SK-N-SH treated with all-trans-retinoic acid at 6 μM for 48 hours (cell line): ENCODE measurements at regions not wholly inside any gene's neighbourhood (a gene's known extent, or its start where the extent isn't known, plus 50 kb on each side); places are given as distances from the start of the nearest gene placed in this dataset.

ENCODE experiments used
- ATAC-seq: fragments of 200-7000 bp; cut with Tn5 transposase; 3 replicates; pipeline ENCODE4 v1.9.1; 2020; ENCODE audit warnings: mild to moderate bottlenecking, moderate library complexity
- ARNTL ChIP-seq: fragments of 450-650 bp; formaldehyde crosslinking; IDR thresholded peaks from 2 replicates; pipeline ENCODE4 v1.5.0; 2020; ENCODE audit warnings: low read depth, mild to moderate bottlenecking, moderate library complexity, borderline replicate concordance
- BACH2 ChIP-seq: fragments of 250-450 bp; sonication (Bioruptor Pico); IDR thresholded peaks from 2 replicates; pipeline ENCODE4 v1.9.0; 2021; ENCODE audit warnings: mild to moderate bottlenecking, borderline replicate concordance
- CSDC2 ChIP-seq: fragments of 250-450 bp; sonication (Bioruptor Pico); IDR thresholded peaks from 2 replicates; pipeline ENCODE4 v1.5.0; 2020; ENCODE audit warnings: mild to moderate bottlenecking, moderate library complexity
- ESRRG ChIP-seq: fragments of 250-450 bp; sonication (Bioruptor Pico); IDR thresholded peaks from 2 replicates; pipeline ENCODE4 v1.6.1; 2021; ENCODE audit warnings: mild to moderate bottlenecking
- ISL1 ChIP-seq: fragments of 250-450 bp; sonication (Bioruptor Pico); IDR thresholded peaks from 2 replicates; pipeline ENCODE4 v2.1.2; 2022; ENCODE audit warnings: mild to moderate bottlenecking, moderate library complexity
- OSR1 ChIP-seq: fragments of 250-450 bp; sonication (Bioruptor Pico); IDR thresholded peaks from 2 replicates; pipeline ENCODE4 v1.8.0; 2022; ENCODE audit warnings: moderate library complexity, mild to moderate bottlenecking, inconsistent platforms
- PPARA ChIP-seq: fragments of 250-450 bp; sonication (Bioruptor Pico); IDR thresholded peaks from 2 replicates; pipeline ENCODE4 v1.5.0; 2020; ENCODE audit warnings: mild to moderate bottlenecking, borderline replicate concordance
- RARB ChIP-seq: fragments of 250-450 bp; sonication (Bioruptor Pico); IDR thresholded peaks from 2 replicates; pipeline ENCODE4 v1.8.0; 2021; ENCODE audit warnings: mild to moderate bottlenecking, moderate library complexity
- SNAI2 ChIP-seq: fragments of 250-450 bp; sonication (Bioruptor Pico); IDR thresholded peaks from 2 replicates; pipeline ENCODE4 v1.5.0; 2020; ENCODE audit warnings: mild to moderate bottlenecking, moderate library complexity
- TCF4 ChIP-seq: fragments of 250-450 bp; sonication (Bioruptor Pico); IDR thresholded peaks from 2 replicates; pipeline ENCODE4 v1.8.0; 2021; ENCODE audit warnings: mild to moderate bottlenecking, moderate library complexity, borderline replicate concordance
- TOX ChIP-seq: fragments of 250-450 bp; sonication (Bioruptor Pico); IDR thresholded peaks from 2 replicates; pipeline ENCODE4 v1.8.0; 2021; ENCODE audit warnings: mild to moderate bottlenecking, moderate library complexity, borderline replicate concordance
- TSHZ2 ChIP-seq: fragments of 250-450 bp; sonication (Bioruptor Pico); IDR thresholded peaks from 2 replicates; pipeline ENCODE4 v1.5.0; 2020; ENCODE audit warnings: mild to moderate bottlenecking, moderate library complexity
- ZC3H10 ChIP-seq: fragments of 250-450 bp; sonication (Bioruptor Pico); IDR thresholded peaks from 2 replicates; pipeline ENCODE4 v1.5.1; 2021; ENCODE audit warnings: mild to moderate bottlenecking, moderate library complexity
- ZFP3 ChIP-seq: fragments of 250-450 bp; sonication (Bioruptor Pico); IDR thresholded peaks from 2 replicates; pipeline ENCODE4 v1.5.0; 2020; ENCODE audit warnings: mild to moderate bottlenecking, moderate library complexity
- ZFP30 ChIP-seq: fragments of 450-650 bp; formaldehyde crosslinking; IDR thresholded peaks from 2 replicates; pipeline ENCODE4 v1.5.0; 2022; ENCODE audit warnings: mild to moderate bottlenecking, moderate library complexity
- ZNF565 ChIP-seq: fragments of 450-650 bp; formaldehyde crosslinking; conservative IDR thresholded peaks from 2 replicates; pipeline ENCODE4 v1.5.0; 2020; ENCODE audit warnings: low read depth, mild to moderate bottlenecking, moderate library complexity
- ZNF70 ChIP-seq: fragments of 450-650 bp; formaldehyde crosslinking; IDR thresholded peaks from 2 replicates; pipeline ENCODE4 v1.5.0; 2020; ENCODE audit warnings: mild to moderate bottlenecking, moderate library complexity
- ZNF8 ChIP-seq: fragments of 450-650 bp; formaldehyde crosslinking; IDR thresholded peaks from 2 replicates; pipeline ENCODE4 v1.5.0; 2020; ENCODE audit warnings: mild to moderate bottlenecking, moderate library complexity
- TF ChIP-seq, protein P1 (sequence below): fragments of 250-450 bp; sonication (Bioruptor Pico); IDR thresholded peaks from 2 replicates; pipeline ENCODE4 v1.5.1; 2020; ENCODE audit warnings: low read depth, mild to moderate bottlenecking, moderate library complexity
- TF ChIP-seq, protein P2 (sequence below): fragments of 250-450 bp; sonication (Bioruptor Pico); IDR thresholded peaks from 2 replicates; pipeline ENCODE4 v1.8.0; 2020; ENCODE audit warnings: mild to moderate bottlenecking, moderate library complexity, borderline replicate concordance
- TF ChIP-seq, protein P3 (sequence below): fragments of 250-450 bp; sonication (Bioruptor Pico); IDR thresholded peaks from 2 replicates; pipeline ENCODE4 v1.8.0; 2021; ENCODE audit warnings: low read depth, mild to moderate bottlenecking, moderate library complexity, borderline replicate concordance
- TF ChIP-seq, protein P4 (sequence below): fragments of 250-450 bp; sonication (Bioruptor Pico); IDR thresholded peaks from 2 replicates; pipeline ENCODE4 v1.5.1; 2021; ENCODE audit warnings: mild to moderate bottlenecking, moderate library complexity

DNA sequence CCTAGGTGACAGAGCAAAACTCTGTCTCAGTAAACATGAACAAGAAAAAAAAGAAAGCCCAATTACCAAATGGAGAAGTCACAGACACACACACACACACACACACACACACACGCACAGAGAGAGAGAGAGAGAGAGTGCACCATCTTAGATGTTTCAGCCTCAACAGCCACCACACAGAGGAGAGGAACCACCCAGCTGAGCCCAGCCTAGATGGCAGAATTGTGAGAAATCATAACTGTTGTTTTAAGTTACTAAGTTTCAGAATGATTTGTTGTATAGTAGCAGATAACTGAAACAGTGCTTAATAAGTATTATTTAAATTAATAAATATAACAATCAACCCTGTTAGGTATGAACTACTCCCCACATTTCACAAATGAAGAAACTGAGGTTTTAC is 321.2 kb downstream of the ZNF621 start:
- ATAC-seq, result no peak
- no peak for TF ChIP-seq ZFP3
- no peak for TF ChIP-seq PPARA (CRISPR knock-in tag)
- TF ChIP-seq, protein P1, sequence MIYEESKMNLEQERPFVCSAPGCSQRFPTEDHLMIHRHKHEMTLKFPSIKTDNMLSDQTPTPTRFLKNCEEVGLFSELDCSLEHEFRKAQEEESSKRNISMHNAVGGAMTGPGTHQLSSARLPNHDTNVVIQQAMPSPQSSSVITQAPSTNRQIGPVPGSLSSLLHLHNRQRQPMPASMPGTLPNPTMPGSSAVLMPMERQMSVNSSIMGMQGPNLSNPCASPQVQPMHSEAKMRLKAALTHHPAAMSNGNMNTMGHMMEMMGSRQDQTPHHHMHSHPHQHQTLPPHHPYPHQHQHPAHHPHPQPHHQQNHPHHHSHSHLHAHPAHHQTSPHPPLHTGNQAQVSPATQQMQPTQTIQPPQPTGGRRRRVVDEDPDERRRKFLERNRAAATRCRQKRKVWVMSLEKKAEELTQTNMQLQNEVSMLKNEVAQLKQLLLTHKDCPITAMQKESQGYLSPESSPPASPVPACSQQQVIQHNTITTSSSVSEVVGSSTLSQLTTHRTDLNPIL (CRISPR knock-in tag), result no peak
- TF ChIP-seq CSDC2, result no peak
- TF ChIP-seq ARNTL (CRISPR knock-in tag), result no peak
- TF ChIP-seq, protein P2, sequence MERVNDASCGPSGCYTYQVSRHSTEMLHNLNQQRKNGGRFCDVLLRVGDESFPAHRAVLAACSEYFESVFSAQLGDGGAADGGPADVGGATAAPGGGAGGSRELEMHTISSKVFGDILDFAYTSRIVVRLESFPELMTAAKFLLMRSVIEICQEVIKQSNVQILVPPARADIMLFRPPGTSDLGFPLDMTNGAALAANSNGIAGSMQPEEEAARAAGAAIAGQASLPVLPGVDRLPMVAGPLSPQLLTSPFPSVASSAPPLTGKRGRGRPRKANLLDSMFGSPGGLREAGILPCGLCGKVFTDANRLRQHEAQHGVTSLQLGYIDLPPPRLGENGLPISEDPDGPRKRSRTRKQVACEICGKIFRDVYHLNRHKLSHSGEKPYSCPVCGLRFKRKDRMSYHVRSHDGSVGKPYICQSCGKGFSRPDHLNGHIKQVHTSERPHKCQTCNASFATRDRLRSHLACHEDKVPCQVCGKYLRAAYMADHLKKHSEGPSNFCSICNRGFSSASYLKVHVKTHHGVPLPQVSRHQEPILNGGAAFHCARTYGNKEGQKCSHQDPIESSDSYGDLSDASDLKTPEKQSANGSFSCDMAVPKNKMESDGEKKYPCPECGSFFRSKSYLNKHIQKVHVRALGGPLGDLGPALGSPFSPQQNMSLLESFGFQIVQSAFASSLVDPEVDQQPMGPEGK (CRISPR knock-in tag), result no peak
- TF ChIP-seq SNAI2, result no peak
- TF ChIP-seq, protein P3, sequence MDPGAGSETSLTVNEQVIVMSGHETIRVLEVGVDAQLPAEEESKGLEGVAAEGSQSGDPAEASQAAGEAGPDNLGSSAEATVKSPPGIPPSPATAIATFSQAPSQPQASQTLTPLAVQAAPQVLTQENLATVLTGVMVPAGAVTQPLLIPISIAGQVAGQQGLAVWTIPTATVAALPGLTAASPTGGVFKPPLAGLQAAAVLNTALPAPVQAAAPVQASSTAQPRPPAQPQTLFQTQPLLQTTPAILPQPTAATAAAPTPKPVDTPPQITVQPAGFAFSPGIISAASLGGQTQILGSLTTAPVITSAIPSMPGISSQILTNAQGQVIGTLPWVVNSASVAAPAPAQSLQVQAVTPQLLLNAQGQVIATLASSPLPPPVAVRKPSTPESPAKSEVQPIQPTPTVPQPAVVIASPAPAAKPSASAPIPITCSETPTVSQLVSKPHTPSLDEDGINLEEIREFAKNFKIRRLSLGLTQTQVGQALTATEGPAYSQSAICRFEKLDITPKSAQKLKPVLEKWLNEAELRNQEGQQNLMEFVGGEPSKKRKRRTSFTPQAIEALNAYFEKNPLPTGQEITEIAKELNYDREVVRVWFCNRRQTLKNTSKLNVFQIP (CRISPR knock-in tag), result no peak
- TF ChIP-seq TOX (CRISPR knock-in tag), result no peak
- no peak for TF ChIP-seq ZFP30 (CRISPR knock-in tag)
- no peak for TF ChIP-seq ZNF565 (CRISPR knock-in tag)
- no peak for TF ChIP-seq ZC3H10
- no peak for TF ChIP-seq ZNF70 (CRISPR knock-in tag)
- no peak for TF ChIP-seq TCF4 (CRISPR knock-in tag)
- TF ChIP-seq ESRRG (CRISPR knock-in tag), result no peak
- TF ChIP-seq OSR1, result no peak
- TF ChIP-seq ZNF8 (CRISPR knock-in tag), result no peak
- no peak for TF ChIP-seq RARB (CRISPR knock-in tag)
- no peak for TF ChIP-seq BACH2 (CRISPR knock-in tag)
- no peak for TF ChIP-seq ISL1 (CRISPR knock-in tag)
- TF ChIP-seq, all 23 proteins: peak for 0

- no peak for ATAC-seq
- TF ChIP-seq RARB (CRISPR knock-in tag) (no peak), ARNTL (CRISPR knock-in tag) (no peak), PPARA (CRISPR knock-in tag) (no peak), TCF4 (CRISPR knock-in tag) (no peak), ZNF565 (CRISPR knock-in tag) (no peak), OSR1 (no peak), ZNF8 (CRISPR knock-in tag) (no peak), ZC3H10 (no peak), CSDC2 (no peak), ISL1 (CRISPR knock-in tag) (no peak)
- TF ChIP-seq, protein P4, sequence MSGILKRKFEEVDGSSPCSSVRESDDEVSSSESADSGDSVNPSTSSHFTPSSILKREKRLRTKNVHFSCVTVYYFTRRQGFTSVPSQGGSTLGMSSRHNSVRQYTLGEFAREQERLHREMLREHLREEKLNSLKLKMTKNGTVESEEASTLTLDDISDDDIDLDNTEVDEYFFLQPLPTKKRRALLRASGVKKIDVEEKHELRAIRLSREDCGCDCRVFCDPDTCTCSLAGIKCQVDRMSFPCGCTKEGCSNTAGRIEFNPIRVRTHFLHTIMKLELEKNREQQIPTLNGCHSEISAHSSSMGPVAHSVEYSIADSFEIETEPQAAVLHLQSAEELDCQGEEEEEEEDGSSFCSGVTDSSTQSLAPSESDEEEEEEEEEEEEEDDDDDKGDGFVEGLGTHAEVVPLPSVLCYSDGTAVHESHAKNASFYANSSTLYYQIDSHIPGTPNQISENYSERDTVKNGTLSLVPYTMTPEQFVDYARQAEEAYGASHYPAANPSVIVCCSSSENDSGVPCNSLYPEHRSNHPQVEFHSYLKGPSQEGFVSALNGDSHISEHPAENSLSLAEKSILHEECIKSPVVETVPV (CRISPR knock-in tag), result no peak
Measured at GRCh38 chr3:40846451-40846850, 321.7 kb downstream of the ZNF621 start.

GRCh38 chr3:40847551-40847992 is 322.8 kb downstream of the ZNF621 start:
- no peak for ATAC-seq
- no peak for TF ChIP-seq ESRRG (CRISPR knock-in tag)
- TF ChIP-seq CSDC2, result no peak
- TF ChIP-seq TSHZ2 (CRISPR knock-in tag), result no peak
- TF ChIP-seq, protein P1 (CRISPR knock-in tag), result no peak
- no peak for TF ChIP-seq ISL1 (CRISPR knock-in tag)
- no peak for TF ChIP-seq ZNF70 (CRISPR knock-in tag)
- TF ChIP-seq, protein P3 (CRISPR knock-in tag), result no peak
- no peak for TF ChIP-seq ZNF565 (CRISPR knock-in tag)
- TF ChIP-seq TOX (CRISPR knock-in tag), result no peak
- TF ChIP-seq PPARA (CRISPR knock-in tag), result no peak
- no peak for TF ChIP-seq BACH2 (CRISPR knock-in tag)
- TF ChIP-seq OSR1, result no peak
- TF ChIP-seq, protein P2 (CRISPR knock-in tag), result no peak
- no peak for TF ChIP-seq RARB (CRISPR knock-in tag)
